GM21515 (cell line): ENCODE measurements at regions not wholly inside any gene's neighbourhood (a gene's known extent, or its start where the extent isn't known, plus 50 kb on each side); places are given as distances from the start of the nearest gene placed in this dataset.

ENCODE experiments used
- ATAC-seq: cut with Tn5 transposase; IDR thresholded peaks from one replicate; pipeline ENCODE4 v1.9.1; 2021; ENCODE audit not compliant: unreplicated experiment

DNA sequence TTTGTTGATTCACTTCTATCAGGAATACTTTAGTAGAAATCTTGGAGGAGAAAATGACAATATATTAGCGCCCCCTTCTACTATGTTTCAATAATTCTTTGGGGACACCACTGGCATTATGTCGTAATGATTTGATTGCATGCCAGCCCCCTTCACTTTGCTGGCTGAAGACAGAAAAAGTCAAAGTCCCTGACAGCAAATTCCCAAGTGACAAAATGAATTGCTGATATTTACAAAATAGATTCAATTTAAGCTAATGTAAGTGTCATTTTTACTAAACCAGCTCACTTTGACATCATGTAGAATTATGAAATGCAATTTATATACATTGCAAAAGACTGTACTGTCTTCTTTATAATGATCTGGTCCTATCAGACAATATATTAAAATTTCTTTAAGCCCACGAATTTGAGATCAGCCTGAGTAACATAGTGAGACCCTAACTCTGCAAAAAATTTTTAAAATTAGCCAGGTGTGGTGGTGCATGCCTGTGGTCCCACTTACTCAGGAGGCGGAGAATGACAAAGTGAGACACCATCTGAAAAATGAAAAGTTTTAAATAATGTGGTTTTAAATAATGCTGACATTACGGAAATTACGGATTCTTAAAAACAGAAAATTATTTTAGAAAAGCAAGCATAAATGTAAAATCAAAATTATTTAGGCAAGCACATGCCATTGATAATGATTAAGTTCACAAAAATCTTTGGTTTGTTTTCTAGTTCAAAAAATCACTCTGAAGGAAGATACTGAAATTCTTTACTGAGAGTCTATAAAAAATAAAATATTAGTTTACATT lies 520.1 kb upstream of the PKDCC start:
- no peak for ATAC-seq

DNA sequence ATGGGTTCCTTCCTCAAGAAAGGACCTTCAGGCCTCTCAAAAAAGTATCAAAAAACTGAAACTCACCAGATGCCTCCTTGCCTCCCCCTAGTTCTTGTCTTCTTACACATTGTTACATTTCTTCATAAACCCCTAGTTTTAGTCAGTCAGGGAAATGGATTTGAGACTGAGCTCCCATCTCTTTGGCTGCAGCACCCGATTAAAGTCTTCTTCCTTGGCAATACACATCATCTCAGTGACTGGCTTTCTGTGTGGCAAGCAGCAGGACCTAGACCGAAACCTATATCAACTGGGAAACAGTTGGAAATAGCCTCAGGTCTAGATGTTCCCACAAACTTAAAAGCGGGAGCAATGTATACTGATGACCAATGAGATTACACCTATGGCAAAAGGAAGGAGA lies 512.2 kb upstream of the PKDCC start:
- no peak for ATAC-seq

DNA sequence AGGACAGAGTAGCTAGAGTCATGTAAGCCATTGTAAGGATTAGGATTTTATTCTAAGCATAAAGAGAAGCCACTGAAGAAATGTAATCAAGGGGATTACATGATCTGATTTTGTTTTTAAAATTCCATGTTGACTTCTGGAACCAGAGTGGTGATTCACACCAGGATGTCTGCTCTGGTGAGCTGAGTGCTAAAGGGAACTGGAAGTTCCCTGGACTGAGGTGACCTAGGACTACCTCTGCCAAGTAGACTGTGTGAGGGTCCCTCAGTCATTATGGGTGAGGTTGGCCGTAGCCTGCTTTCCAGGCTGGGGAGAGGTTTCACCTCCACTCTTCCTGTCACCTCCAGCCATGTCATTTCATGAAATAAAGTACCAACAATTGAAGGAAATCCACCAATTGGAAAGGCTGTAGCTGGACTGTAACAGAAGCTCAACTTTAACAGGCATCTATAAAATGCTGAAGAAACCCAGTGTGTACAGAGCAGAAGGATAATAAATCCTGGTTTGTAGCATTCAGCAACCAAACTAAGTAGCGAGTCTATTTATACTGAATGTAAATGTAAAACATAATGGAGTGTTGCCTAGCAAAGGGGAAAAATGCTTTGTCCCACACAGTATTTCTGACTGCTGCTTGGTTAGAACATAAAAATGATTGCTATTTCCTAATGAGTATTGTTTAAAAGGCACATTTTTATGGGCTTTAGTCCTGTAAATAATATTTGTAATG lies 507.4 kb upstream of the PKDCC start:
- ATAC-seq, result no peak

GRCh38 chr2:41543726-41544125 lies 504.1 kb upstream of the PKDCC start:
- no peak for ATAC-seq

- no peak for ATAC-seq
These were observed 503.1 kb upstream of the PKDCC start for GRCh38 chr2:41544709-41545108.

DNA sequence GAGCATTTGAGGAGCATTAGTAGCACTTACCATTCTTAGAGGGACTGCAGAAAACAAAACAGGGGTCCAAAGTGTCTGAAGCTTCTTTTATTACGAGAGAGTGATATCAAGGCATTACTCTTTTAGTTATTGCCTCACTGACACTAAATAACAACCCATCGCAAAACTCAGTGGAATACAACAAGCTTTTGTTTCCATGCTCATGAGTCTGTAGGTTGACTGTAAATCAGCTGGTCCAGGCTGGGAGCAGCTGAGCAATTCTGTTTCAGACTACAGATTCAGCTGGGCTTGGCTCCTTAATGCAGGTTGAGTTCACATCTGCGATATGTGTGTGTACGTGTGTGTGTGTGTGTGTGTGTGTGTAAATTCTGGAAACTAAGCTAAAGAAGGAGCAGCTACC lies 501.8 kb upstream of the PKDCC start:
- ATAC-seq, result no peak

DNA sequence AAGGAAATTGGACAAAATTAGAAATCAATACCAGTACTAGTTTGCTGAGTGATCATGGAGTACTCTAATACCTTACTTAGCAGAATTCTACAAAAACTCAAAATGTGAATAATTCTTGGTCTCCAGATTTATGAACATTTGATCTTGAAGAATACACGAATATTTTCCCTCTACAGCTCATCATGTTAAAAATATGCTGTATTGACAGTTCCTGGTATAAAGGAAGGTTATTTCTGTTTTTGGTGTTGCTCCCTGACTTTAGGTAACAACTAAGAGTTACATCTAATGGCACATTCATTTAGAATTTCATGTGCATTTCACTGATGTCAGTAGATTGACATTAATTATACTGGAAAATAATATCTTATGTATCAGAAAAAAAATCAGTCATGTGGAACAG lies 479.2 kb upstream of the PKDCC start:
- ATAC-seq, result no peak

GRCh38 chr2:41572154-41572553 lies 475.7 kb upstream of the PKDCC start:
- no peak for ATAC-seq

GRCh38 chr2:41576423-41576822 lies 471.4 kb upstream of the PKDCC start:
- no peak for ATAC-seq

DNA sequence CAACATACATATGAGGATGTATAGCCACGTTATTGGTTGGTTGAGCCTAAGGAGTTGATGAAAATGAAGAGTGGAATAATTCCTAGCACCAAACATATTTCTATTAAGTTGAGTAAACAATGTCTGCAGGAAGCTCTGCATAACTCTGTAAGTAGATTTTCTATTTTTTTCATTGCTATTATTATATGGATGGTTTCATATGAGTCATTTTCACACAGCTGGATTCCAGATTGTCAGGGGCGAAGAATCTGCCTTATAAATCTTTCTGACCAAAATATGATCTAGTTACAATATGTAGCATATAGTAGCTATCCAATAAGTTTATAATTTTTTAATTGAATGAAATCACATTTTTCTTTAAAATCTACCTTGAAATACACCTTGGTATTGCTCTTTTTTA lies 468.0 kb upstream of the PKDCC start:
- ATAC-seq, result no peak

GRCh38 chr2:41580806-41581205 lies 467.0 kb upstream of the PKDCC start:
- no peak for ATAC-seq

GRCh38 chr2:41595240-41595639 lies 452.6 kb upstream of the PKDCC start:
- ATAC-seq, result no peak

- ATAC-seq, result no peak
These were observed 450.1 kb upstream of the PKDCC start for GRCh38 chr2:41597680-41598079.

DNA sequence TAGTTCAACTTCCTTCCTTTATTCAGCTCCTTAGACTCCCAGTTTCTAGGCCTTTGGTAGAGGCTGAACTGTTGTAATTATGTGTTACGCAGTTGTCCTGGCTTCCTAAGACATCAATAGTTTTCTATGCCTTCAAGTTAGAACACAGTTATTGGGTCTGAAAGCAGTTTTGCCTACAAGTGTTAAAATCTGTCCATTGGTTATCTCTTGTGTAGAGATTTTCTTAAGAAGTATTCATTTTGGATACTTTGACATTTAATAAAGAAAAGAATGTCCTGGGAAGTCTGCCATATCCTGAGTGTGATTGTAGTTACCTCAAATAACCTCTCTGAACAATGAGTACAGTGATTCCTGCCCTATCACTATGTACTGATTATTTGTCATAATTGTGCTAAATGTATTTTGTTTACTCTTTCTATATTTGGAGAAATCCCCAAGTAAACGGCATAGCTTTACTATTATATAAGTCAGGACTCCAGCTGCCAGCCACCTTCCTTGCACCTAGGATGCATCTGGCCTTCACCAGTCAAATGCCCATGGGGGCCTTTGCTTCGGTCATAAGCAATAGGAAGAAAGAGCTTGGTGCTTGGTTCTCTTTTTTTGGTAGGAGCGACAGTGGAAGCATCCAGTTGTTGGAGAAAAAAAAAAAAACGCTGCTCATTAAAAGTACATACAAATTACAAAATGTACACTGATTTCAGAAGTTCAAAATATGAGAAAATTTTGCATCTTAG lies 449.5 kb upstream of the PKDCC start:
- ATAC-seq, result no peak

DNA sequence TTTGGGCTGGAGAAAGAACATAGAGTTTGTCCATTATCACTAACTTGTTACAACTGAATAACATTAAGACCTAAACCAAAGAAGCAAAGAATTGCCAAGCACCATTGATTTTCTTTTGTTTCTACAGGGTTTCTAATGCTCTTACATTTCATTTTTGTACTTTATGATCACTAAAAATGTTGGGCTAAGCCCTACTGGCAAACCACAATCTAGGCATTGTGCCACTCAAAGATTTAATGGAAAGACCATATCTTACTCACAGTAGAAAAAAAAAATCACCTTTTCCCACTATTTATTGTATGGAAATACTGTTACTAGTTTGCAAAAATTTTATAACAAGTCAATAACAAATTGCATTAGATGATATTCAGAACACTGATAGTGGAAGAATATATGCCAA lies 447.4 kb upstream of the PKDCC start:
- ATAC-seq, result no peak

- no peak for ATAC-seq
These were observed 445.5 kb upstream of the PKDCC start for GRCh38 chr2:41602341-41602740.

GRCh38 chr2:41605311-41605710 lies 442.5 kb upstream of the PKDCC start:
- no peak for ATAC-seq

GRCh38 chr2:41605914-41606313 lies 441.9 kb upstream of the PKDCC start:
- no peak for ATAC-seq

DNA sequence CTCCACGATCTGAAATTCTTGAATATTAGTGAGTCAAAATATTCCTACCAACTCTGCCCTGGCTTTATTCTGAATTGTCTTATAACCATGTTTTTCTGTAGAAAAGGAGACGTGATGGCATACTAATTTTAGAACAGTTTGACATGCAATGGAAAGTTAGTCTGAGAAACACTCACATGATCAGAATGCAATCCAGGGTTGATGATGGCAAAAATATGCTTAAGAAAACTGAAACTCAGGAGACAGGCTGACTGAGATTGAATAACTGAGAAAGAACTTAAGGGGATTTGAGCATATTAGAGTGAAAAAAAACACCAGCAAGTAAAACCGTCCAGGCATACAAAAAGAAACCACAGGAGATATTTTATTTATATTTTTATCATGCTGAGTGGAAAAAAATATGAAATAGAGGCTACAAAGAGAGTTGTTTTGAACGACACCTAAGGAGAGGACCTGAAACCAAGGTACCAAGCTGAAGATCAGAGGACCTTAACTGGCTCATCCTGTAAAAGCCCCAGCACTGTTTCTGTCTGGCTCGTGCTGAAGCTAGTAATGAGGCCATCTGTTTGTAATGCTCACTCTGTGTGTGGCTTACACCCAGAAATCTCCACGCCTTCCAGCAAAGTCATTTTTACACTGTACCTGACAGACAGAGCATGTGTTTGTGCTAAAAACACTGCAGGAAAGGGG lies 437.2 kb upstream of the PKDCC start:
- no peak for ATAC-seq

DNA sequence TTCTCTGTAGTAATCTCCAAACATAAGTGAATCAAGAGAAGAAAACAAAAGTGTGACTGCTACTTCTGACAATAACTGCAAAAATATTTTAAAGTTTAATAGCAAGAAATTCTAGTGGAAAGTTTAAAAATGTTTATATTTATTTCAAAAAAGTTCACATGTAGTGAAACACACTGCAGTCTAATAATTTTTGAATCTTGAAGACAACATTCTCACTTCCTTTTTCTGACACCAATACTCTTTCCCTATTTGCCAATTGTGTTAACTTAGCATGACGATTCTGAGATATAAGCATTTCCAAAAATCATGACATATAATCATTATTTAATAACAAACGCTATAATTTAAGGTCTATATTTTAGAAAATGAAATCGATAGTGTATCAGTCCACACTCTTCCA lies 429.1 kb upstream of the PKDCC start:
- peak; percentile 63 for ATAC-seq

GRCh38 chr2:41621095-41621494 lies 426.7 kb upstream of the PKDCC start:
- no peak for ATAC-seq
